Loucy (cell line): ENCODE measurements at regions not wholly inside any gene's neighbourhood (a gene's known extent, or its start where the extent isn't known, plus 50 kb on each side); places are given as distances from the start of the nearest gene placed in this dataset.

Experiments
- EZH2phosphoT487 ChIP-seq: fragments of 200-600 bp; IDR thresholded peaks from 2 replicates; pipeline ENCODE4 v1.6.1; 2018; ENCODE audit warnings: antibody characterized with exemption, mild to moderate bottlenecking, moderate library complexity, borderline replicate concordance
- TF ChIP-seq, protein P1 (sequence below): fragments of 200-600 bp; sonication (generic); conservative IDR thresholded peaks from 2 replicates; pipeline ENCODE4 v1.5.1; 2014; ENCODE audit warnings: mild to moderate bottlenecking, antibody characterized with exemption, low read length

DNA sequence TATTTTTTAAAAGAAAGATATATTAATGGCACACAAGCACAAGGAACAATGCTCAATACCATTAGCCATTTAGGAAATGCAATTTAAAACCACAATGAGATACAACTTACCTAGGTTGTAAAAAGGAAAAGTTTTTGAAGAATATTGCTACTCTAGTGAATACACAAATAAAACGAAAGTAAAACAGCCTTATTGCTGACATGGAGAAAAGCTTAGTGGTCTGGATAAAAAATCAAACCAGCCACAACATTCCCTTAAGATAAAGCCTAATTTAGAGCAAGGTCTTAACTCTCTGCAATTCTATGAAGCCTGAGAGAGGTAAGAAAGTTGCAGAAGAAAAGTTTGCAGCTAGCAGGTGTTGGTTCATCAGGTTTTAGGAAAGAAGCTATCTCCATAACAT lies 892.7 kb upstream of the ALCAM start:
- TF ChIP-seq, protein P1, sequence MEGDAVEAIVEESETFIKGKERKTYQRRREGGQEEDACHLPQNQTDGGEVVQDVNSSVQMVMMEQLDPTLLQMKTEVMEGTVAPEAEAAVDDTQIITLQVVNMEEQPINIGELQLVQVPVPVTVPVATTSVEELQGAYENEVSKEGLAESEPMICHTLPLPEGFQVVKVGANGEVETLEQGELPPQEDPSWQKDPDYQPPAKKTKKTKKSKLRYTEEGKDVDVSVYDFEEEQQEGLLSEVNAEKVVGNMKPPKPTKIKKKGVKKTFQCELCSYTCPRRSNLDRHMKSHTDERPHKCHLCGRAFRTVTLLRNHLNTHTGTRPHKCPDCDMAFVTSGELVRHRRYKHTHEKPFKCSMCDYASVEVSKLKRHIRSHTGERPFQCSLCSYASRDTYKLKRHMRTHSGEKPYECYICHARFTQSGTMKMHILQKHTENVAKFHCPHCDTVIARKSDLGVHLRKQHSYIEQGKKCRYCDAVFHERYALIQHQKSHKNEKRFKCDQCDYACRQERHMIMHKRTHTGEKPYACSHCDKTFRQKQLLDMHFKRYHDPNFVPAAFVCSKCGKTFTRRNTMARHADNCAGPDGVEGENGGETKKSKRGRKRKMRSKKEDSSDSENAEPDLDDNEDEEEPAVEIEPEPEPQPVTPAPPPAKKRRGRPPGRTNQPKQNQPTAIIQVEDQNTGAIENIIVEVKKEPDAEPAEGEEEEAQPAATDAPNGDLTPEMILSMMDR = no peak
- no peak for TF ChIP-seq EZH2phosphoT487
